NCI-H446 treated with DMSO at 0.1 percent for 48 hours (cell line): ENCODE measurements at regions not wholly inside any gene's neighbourhood (a gene's known extent, or its start where the extent isn't known, plus 50 kb on each side); places are given as distances from the start of the nearest gene placed in this dataset.

Experiments used
- DNase-seq: peaks from one replicate; lab custom pipeline; 2025; lab: John Stamatoyannopoulos, UW

GRCh38 chr3:118550122-118550521, 484.5 kb downstream of the IGSF11 start:
- no peak for DNase-seq

- DNase-seq: no peak
These were observed 484.1 kb downstream of the IGSF11 start for GRCh38 chr3:118550556-118550955.

GRCh38 chr3:118554148-118554838, 480.4 kb downstream of the IGSF11 start:
- DNase-seq: no peak

- DNase-seq: no peak
These were observed 477.7 kb downstream of the IGSF11 start for GRCh38 chr3:118556983-118557382.

GRCh38 chr3:118557513-118557912, 477.1 kb downstream of the IGSF11 start:
- DNase-seq: no peak

GRCh38 chr3:118559286-118559685, 475.4 kb downstream of the IGSF11 start:
- no peak for DNase-seq

- no peak for DNase-seq
These were observed 469.8 kb downstream of the IGSF11 start for GRCh38 chr3:118564800-118565199.

- DNase-seq: no peak
These were observed 460.7 kb downstream of the IGSF11 start for GRCh38 chr3:118573912-118574311.

- DNase-seq: no peak
These were observed 457.4 kb downstream of the IGSF11 start for GRCh38 chr3:118577055-118577777.

GRCh38 chr3:118578559-118578958, 456.1 kb downstream of the IGSF11 start:
- DNase-seq: no peak

- no peak for DNase-seq
These were observed 447.5 kb downstream of the IGSF11 start for GRCh38 chr3:118587037-118587741.

- DNase-seq: no peak
These were observed 446.8 kb downstream of the IGSF11 start for GRCh38 chr3:118587847-118588246.

- DNase-seq: no peak
These were observed 441.4 kb downstream of the IGSF11 start for GRCh38 chr3:118593277-118593670.

GRCh38 chr3:118597184-118597583, 437.5 kb downstream of the IGSF11 start:
- no peak for DNase-seq

GRCh38 chr3:118607915-118608820, 426.5 kb downstream of the IGSF11 start:
- no peak for DNase-seq

GRCh38 chr3:118618247-118619040, 416.2 kb downstream of the IGSF11 start:
- no peak for DNase-seq

- DNase-seq: no peak
These were observed 408.2 kb downstream of the IGSF11 start for GRCh38 chr3:118626453-118626852.

GRCh38 chr3:118628704-118629341, 405.8 kb downstream of the IGSF11 start:
- peak; percentile 45 for DNase-seq

GRCh38 chr3:118629821-118630220, 404.8 kb downstream of the IGSF11 start:
- DNase-seq: no peak

- DNase-seq: no peak
These were observed 398.9 kb downstream of the IGSF11 start for GRCh38 chr3:118635711-118636110.

- no peak for DNase-seq
These were observed 397.8 kb downstream of the IGSF11 start for GRCh38 chr3:118636841-118637240.
